GM12878 (cell line): ENCODE measurements at regions not wholly inside any gene's neighbourhood (a gene's known extent, or its start where the extent isn't known, plus 50 kb on each side); places are given as distances from the start of the nearest gene placed in this dataset.

Source experiments
- ATAC-seq: fragments of 200-7000 bp; cut with Tn5 transposase; 3 replicates; pipeline ENCODE4 v1.9.1; 2020; ENCODE audit warnings: mild to moderate bottlenecking, moderate library complexity
- BruUV-seq: library from RNA; stranded (reverse); fragments of 400-500 nt; replicated peaks from 2 replicates; lab custom pipeline; 2021; lab: Mats Ljungman, UMichigan
- CTCF ChIA-PET: fragments of 300-600 bp; sonication (Branson Sonifier 250); formaldehyde crosslinking; extraction: SDS; loops from one replicate; lab custom pipeline; 2021; ENCODE audit warnings: inconsistent platforms; lab: Yijun Ruan, JAX
- POLR2A ChIA-PET: fragments of 350-600 bp; formaldehyde crosslinking; extraction: SDS; loops from one replicate; lab custom pipeline; 2021; ENCODE audit warnings: inconsistent platforms; lab: Charles Lee
- RAD21 ChIA-PET: fragments of 300-600 bp; sonication (Branson Sonifier 250); formaldehyde crosslinking; loops from one replicate; lab custom pipeline; 2023; ENCODE audit warnings: antibody characterized with exemption; ENCODE audit not compliant: unreplicated experiment; lab: Charles Lee
- SMC1A ChIA-PET: fragments of 300-600 bp; sonication (Branson Sonifier 250); formaldehyde crosslinking; loops from one replicate; lab custom pipeline; 2023; ENCODE audit not compliant: unreplicated experiment, uncharacterized antibody; lab: Charles Lee
- DNase-seq: peaks from one replicate; pipeline ENCODE4 v3.0.0-alpha.2; 2011; ENCODE audit warnings: low read depth, low spot score
- FAIRE-seq: peaks from 3 replicates; lab custom pipeline; 2011; peaks lifted over from hg19 to GRCh38; lab: Jason Lieb, UNC
- H2AFZ ChIP-seq: 2 replicates; pipeline ENCODE4 v1.6.0; 2011; ENCODE audit warnings: low read depth, low read length, control low read depth; ENCODE audit not compliant: control insufficient read depth
- H3K27ac ChIP-seq: 2 replicates; pipeline ENCODE4 v1.5.1; 2011; ENCODE audit warnings: control low read depth; ENCODE audit not compliant: control insufficient read depth, insufficient read depth
- H3K27me3 ChIP-seq, 2 experiments: replicated peaks in 1 of 2; 2 replicates each; pipeline versions ENCODE4 v1.6.0 to v1.6.1; 2011; ENCODE audit warnings: low read length in 1 of 2; ENCODE audit not compliant: control insufficient read depth in 2 of 2, insufficient read depth in 2 of 2
- H3K36me3 ChIP-seq, 2 experiments: 2 replicates each; pipeline ENCODE4 v1.5.1; 2011; ENCODE audit warnings: low read length in 1 of 2; ENCODE audit not compliant: control insufficient read depth in 2 of 2, insufficient read depth in 2 of 2
- H3K4me1 ChIP-seq: 2 replicates; pipeline ENCODE4 v1.6.1; 2011; ENCODE audit warnings: mild to moderate bottlenecking, low read length, moderate library complexity, mixed read lengths; ENCODE audit not compliant: control insufficient read depth, insufficient read depth
- H3K4me2 ChIP-seq: 2 replicates; pipeline ENCODE4 v1.6.0; 2011; ENCODE audit warnings: control low read depth; ENCODE audit not compliant: control insufficient read depth, insufficient read depth
- H3K4me3 ChIP-seq: fragments of 200-600 bp; sonication (generic); 2 replicates; pipeline ENCODE4 v1.5.1; 2016
- H3K79me2 ChIP-seq: 2 replicates; pipeline ENCODE4 v1.6.0; 2011; ENCODE audit warnings: low read length; ENCODE audit not compliant: control insufficient read depth, insufficient read depth
- H3K9ac ChIP-seq: 2 replicates; pipeline ENCODE4 v1.8.0; 2011; ENCODE audit warnings: low read length, control low read depth, mixed read lengths; ENCODE audit not compliant: control insufficient read depth, insufficient read depth
- H3K9me3 ChIP-seq: replicated peaks from 3 replicates; pipeline ENCODE4 v1.5.1; 2011; ENCODE audit warnings: mild to moderate bottlenecking, low read length; ENCODE audit not compliant: control insufficient read depth, insufficient read depth
- H4K20me1 ChIP-seq: 2 replicates; pipeline ENCODE4 v1.6.0; 2011; ENCODE audit not compliant: control insufficient read depth, insufficient read depth
- BHLHE40 ChIP-seq, 2 experiments: fragments of 450-650 bp in 1 of 2; IDR thresholded peaks; 2 replicates each; pipeline ENCODE4 v1.6.1; 2011 to 2017; ENCODE audit warnings: low read depth in 2 of 2, borderline replicate concordance in 1 of 2, improper control_type of control experiment in 1 of 2, low read length in 1 of 2, mild to moderate bottlenecking in 1 of 2
- EED ChIP-seq: sonication (generic); IDR thresholded peaks from 2 replicates; pipeline ENCODE4 v1.6.1; 2016; ENCODE audit warnings: antibody characterized with exemption, low read depth
- IRF3 ChIP-seq: fragments of 450-650 bp; IDR thresholded peaks from 2 replicates; pipeline ENCODE4 v1.6.1; 2014; ENCODE audit warnings: mild to moderate bottlenecking
- KLF5 ChIP-seq: fragments of 450-650 bp; IDR thresholded peaks from 2 replicates; pipeline ENCODE4 v1.6.1; 2014; ENCODE audit warnings: mild to moderate bottlenecking; ENCODE audit not compliant: partially characterized antibody
- LARP7 ChIP-seq: fragments of 450-650 bp; IDR thresholded peaks from 2 replicates; pipeline ENCODE4 v1.6.1; 2017; ENCODE audit warnings: mild to moderate bottlenecking
- MXI1 ChIP-seq: fragments of 150-350 bp; IDR thresholded peaks from 2 replicates; pipeline ENCODE4 v1.6.1; 2011; ENCODE audit warnings: low read depth, mild to moderate bottlenecking, inconsistent platforms, low read length, improper control_type of control experiment
- PAX8 ChIP-seq: fragments of 450-650 bp; IDR thresholded peaks from 2 replicates; pipeline ENCODE4 v1.6.1; 2017; ENCODE audit warnings: mild to moderate bottlenecking, moderate library complexity
- POLR2A ChIP-seq: IDR thresholded peaks from 2 replicates; pipeline ENCODE4 v1.6.1; 2011; ENCODE audit warnings: low read depth, mild to moderate bottlenecking, low read length
- RBBP5 ChIP-seq: fragments of 200-600 bp; sonication (generic); conservative IDR thresholded peaks from 2 replicates; pipeline ENCODE4 v1.6.1; 2016
- SIX5 ChIP-seq: IDR thresholded peaks from 2 replicates; pipeline ENCODE4 v1.6.1; 2011; ENCODE audit warnings: mild to moderate bottlenecking, low read depth, low read length, moderate library complexity; ENCODE audit not compliant: severe bottlenecking
- SMAD1 ChIP-seq: fragments of 450-650 bp; IDR thresholded peaks from 2 replicates; pipeline ENCODE4 v1.6.1; 2018; ENCODE audit warnings: mild to moderate bottlenecking, low read depth; ENCODE audit not compliant: partially characterized antibody
- YY1 ChIP-seq: IDR thresholded peaks from 2 replicates; pipeline ENCODE4 v1.6.1; 2011; ENCODE audit warnings: low read depth, mild to moderate bottlenecking, low read length
- ZNF274 ChIP-seq: IDR thresholded peaks from one replicate; pipeline ENCODE4 v1.8.0; 2011; ENCODE audit not compliant: insufficient read length, insufficient read depth
- WGBS: methylation state at CpG from one replicate; pipeline ENCODE4 v1.1.6; 2016; ENCODE audit warnings: low lambda C conversion rate; ENCODE audit not compliant: insufficient replicate concordance, insufficient coverage; ENCODE audit errors: missing lambda C conversion rate; 5-methylcytosine and 5-hydroxymethylcytosine counted together
- in situ Hi-C: fragments of 300-500 bp; cut with MboI; formaldehyde crosslinking; loops from 9 replicates; pipeline ENCODE4 v1.14.3; 2018; ENCODE audit warnings: mixed read lengths
- intact Hi-C: fragments of 100-400 bp; cut with micrococcal nuclease; formaldehyde crosslinking; loops from one replicate; pipeline ENCODE4 v1.14.2; 2022; ENCODE audit not compliant: unreplicated experiment
- TF ChIP-seq, protein P1 (sequence below): IDR thresholded peaks from 2 replicates; pipeline ENCODE4 v1.6.1; 2012; ENCODE audit warnings: low read length, inconsistent platforms
- TF ChIP-seq, protein P2 (sequence below): IDR thresholded peaks from 2 replicates; pipeline ENCODE4 v1.6.1; 2011; ENCODE audit warnings: borderline replicate concordance, low read depth, mild to moderate bottlenecking, moderate library complexity, low read length; ENCODE audit not compliant: insufficient read depth, poor library complexity, severe bottlenecking

- ChIA-PET POLR2A (no interaction called here), RAD21 (interaction anchor here (0.5 kb wide), 1 partner anchor 700 kb away, joined by 3 read pairs; no protein-coding TSS in a partner anchor), SMC1A (no interaction called here), CTCF (no interaction called here)
- H3K36me3 ChIP-seq: no peaks in the 10 kb centered on the region
- no peak for ATAC-seq
- H3K9ac ChIP-seq: no peak overlapping the region
- H3K4me2 ChIP-seq: no peak overlapping the region
- H4K20me1 ChIP-seq: no peaks in the 10 kb centered on the region
- H3K9me3 ChIP-seq: no peaks in the 10 kb centered on the region
- no peaks in the 10 kb centered on the region for H3K27me3 ChIP-seq
- DNase-seq: no peak
- in situ Hi-C loops: no loop called here
- H3K4me1 ChIP-seq: no peaks in the 10 kb centered on the region
- WGBS: 46% methylated on average over 4 of the region's 4 CpGs
- intact Hi-C loops: loop anchor here (10.0 kb wide), 1 partner anchor 619 kb away; no protein-coding TSS in a partner anchor
- no peaks in the 10 kb centered on the region for H3K79me2 ChIP-seq
- no peak for TF ChIP-seq SMAD1
- TF ChIP-seq KLF5: no peak
- no peak for TF ChIP-seq ZNF274
- H3K27ac ChIP-seq: no peak overlapping the region
- BruUV-seq: no TSS peak
- H3K4me3 ChIP-seq: no peak overlapping the region
- H2AFZ ChIP-seq: no peak overlapping the region
- no peak for FAIRE-seq
Observed at GRCh38 chr3:177673112-177673914, 476.0 kb upstream of the TBL1XR1 start.

- no peak overlapping the region for H3K9ac ChIP-seq
- DNase-seq: no peak
- SMC1A ChIA-PET: no interaction called here
- H4K20me1 ChIP-seq: no peaks in the 10 kb centered on the region
- H3K27ac ChIP-seq: no peak overlapping the region
- no peaks in the 10 kb centered on the region for H3K4me1 ChIP-seq
- H3K27me3 ChIP-seq: no peaks in the 10 kb centered on the region
- TF ChIP-seq MXI1: no peak
- no peak for TF ChIP-seq EED
- no peak for TF ChIP-seq YY1
- TF ChIP-seq SIX5: no peak
- no peak for TF ChIP-seq BHLHE40 (IDR thresholded peaks at IDR 0.05; ENCODE audit: borderline replicate concordance in 1 of 2, low read depth in 2 of 2, low read length in 1 of 2)
- TF ChIP-seq PAX8: no peak
- no peak for TF ChIP-seq POLR2A
- TF ChIP-seq, protein P1, sequence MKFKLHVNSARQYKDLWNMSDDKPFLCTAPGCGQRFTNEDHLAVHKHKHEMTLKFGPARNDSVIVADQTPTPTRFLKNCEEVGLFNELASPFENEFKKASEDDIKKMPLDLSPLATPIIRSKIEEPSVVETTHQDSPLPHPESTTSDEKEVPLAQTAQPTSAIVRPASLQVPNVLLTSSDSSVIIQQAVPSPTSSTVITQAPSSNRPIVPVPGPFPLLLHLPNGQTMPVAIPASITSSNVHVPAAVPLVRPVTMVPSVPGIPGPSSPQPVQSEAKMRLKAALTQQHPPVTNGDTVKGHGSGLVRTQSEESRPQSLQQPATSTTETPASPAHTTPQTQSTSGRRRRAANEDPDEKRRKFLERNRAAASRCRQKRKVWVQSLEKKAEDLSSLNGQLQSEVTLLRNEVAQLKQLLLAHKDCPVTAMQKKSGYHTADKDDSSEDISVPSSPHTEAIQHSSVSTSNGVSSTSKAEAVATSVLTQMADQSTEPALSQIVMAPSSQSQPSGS: no peak
- no peak for TF ChIP-seq RBBP5
- no peak for TF ChIP-seq LARP7
- no peak for TF ChIP-seq IRF3
- TF ChIP-seq, protein P2, sequence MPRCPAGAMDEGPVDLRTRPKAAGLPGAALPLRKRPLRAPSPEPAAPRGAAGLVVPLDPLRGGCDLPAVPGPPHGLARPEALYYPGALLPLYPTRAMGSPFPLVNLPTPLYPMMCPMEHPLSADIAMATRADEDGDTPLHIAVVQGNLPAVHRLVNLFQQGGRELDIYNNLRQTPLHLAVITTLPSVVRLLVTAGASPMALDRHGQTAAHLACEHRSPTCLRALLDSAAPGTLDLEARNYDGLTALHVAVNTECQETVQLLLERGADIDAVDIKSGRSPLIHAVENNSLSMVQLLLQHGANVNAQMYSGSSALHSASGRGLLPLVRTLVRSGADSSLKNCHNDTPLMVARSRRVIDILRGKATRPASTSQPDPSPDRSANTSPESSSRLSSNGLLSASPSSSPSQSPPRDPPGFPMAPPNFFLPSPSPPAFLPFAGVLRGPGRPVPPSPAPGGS: no peak
- TF ChIP-seq, all 136 proteins: peak for 0
- no peaks in the 10 kb centered on the region for H3K79me2 ChIP-seq
- POLR2A ChIA-PET: no interaction called here
- no peaks in the 10 kb centered on the region for H3K36me3 ChIP-seq
- no TSS peak for BruUV-seq
- no peak overlapping the region for H2AFZ ChIP-seq
- no peaks in the 10 kb centered on the region for H3K9me3 ChIP-seq
- no peak overlapping the region for H3K4me2 ChIP-seq
- 48% methylated on average over 3 of the region's 3 CpGs for WGBS
- RAD21 ChIA-PET: no interaction called here
- H3K4me3 ChIP-seq: no peak overlapping the region
- no peak for ATAC-seq
- CTCF ChIA-PET: no interaction called here
- in situ Hi-C loops: no loop called here
- intact Hi-C loops: loop anchor here (10.0 kb wide), 1 partner anchor 619 kb away; no protein-coding TSS in a partner anchor
- FAIRE-seq: no peak
Observed at GRCh38 chr3:177674186-177674585, 476.9 kb upstream of the TBL1XR1 start.
